ENCODE measurements at regions not wholly inside any gene's neighbourhood (a gene's known extent, or its start where the extent isn't known, plus 50 kb on each side); places are given as distances from the start of the nearest gene placed in this dataset.

DNA sequence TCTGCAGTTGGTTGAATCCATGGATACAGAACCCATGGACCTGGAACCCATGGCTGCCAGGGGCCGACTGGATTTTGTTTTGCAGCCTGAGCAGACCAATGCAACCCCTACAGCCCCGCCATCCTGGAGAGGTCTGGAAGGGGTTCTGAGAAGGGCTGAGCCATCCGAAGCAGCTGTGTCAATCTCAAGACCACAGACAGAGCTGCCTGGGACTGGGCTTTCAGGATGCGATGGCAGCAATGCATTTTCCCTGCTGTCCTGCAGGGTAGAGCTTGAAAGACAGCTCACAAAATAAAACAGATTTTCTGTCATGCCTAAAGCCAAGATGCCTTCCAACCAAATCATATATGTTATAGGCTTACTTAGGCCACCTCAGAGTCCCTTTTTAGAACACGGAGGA lies 125.8 kb upstream of the NXT1 start (continued):
- TF ChIP-seq HDAC6 (IDR thresholded peaks at IDR 0.05; ENCODE audit: low read depth, low read length) (no peak), SRSF3 (IDR thresholded peaks at IDR 0.05; ENCODE audit: insufficient read depth, low read length) (no peak), CAMTA2 (CRISPR knock-in tag; conservative IDR thresholded peaks at IDR 0.05) (no peak), ZNF354B (CRISPR knock-in tag; IDR thresholded peaks at IDR 0.05) (no peak), POU5F1 (IDR thresholded peaks at IDR 0.05; ENCODE audit: borderline replicate concordance, low read depth, low read length, partially characterized antibody) (no peak)

DNA sequence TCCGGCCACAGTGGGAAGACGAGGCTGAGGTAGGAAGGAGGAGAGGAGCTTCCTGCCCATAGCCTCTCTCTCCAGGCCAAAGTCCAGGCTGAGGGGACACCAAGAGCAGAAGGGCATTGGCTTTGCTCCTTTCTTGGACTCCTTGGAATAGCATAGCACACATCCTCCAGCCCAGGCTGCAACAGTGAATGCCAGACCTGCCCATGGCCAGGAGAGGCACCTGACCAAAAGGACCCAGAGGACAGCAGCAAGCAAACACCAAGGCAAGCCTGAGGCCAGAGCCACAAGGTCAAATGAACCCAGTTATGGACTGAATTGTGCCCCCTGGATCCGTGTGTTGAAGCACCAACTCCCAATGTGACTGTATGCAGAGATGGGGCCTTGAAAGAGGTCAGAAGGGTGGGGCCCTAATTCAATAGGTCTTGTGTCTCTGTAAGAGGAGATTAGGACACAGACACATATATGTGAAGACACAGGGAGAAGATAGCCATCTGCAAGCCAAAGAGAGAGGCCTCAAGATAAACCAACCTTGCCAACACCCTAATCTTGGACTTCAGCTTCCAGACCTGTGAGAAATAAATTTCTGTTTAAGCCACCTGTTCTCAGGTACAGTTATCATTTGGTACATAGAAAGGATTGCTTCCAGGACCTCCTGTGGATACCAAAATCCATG lies 126.5 kb upstream of the NXT1 start:
- ATAC-seq (no peak), DNase-seq (ENCODE audit: extremely low read depth in 1 of 4, low spot score in 3 of 4) (no peak), FAIRE-seq (no peak)
- Histone ChIP-seq H3K36me3 (ENCODE audit: control insufficient read depth, insufficient read depth, low read length) (no peaks in the 10 kb centered on the region), H2AFZ (ENCODE audit: low read depth, low read length) (no peak overlapping the region), H3K9me3 (replicated peaks; ENCODE audit: control insufficient read depth, insufficient read depth, low read depth, low read length) (peaks cover 2% of the 10 kb centered on the region; the same call in 1 of the 2 replicates), H3K9ac (ENCODE audit: insufficient read depth in 1 of 2, low read depth in 2 of 2, low read length in 2 of 2) (no peak overlapping the region), H3K27me3 (ENCODE audit: control insufficient read depth in 2 of 2, insufficient read depth in 2 of 2, low read length in 2 of 2) (no peaks in the 10 kb centered on the region; a peak in 1 of 5 replicates), H4K20me1 (replicated peaks; ENCODE audit: control insufficient read depth, insufficient read depth, low read length) (no peaks in the 10 kb centered on the region), H3K4me2 (ENCODE audit: insufficient read depth, low read length) (no peak overlapping the region), H3K9me1 (ENCODE audit: control insufficient read depth, insufficient read depth, low read length) (no peaks in the 10 kb centered on the region), H3K27ac (ENCODE audit: extremely low read depth, low read depth, low read length) (no peak overlapping the region), H3K79me2 (ENCODE audit: control insufficient read depth, insufficient read depth, low read length) (no peaks in the 10 kb centered on the region), H3K4me1 (replicated peaks in 1 of 2; ENCODE audit: control insufficient read depth in 2 of 2, insufficient read depth in 2 of 2, low read length in 2 of 2) (no peaks in the 10 kb centered on the region; a peak in 3 of 5 replicates), H3K4me3 (no peak overlapping the region)
- POLR2A ChIA-PET = no interaction called here
- no peak for TF ChIP-seq BRD9 (IDR thresholded peaks at IDR 0.05; ENCODE audit: low read depth, partially characterized antibody)
- peak; percentile 53 for TF ChIP-seq CBFA2T3 (IDR thresholded peaks at IDR 0.05)
- TF ChIP-seq FOS (IDR thresholded peaks at IDR 0.05; ENCODE audit: extremely low read depth, insufficient read length) = no peak
- no peak for TF ChIP-seq ZNF780A (CRISPR knock-in tag; IDR thresholded peaks at IDR 0.05)
- TF ChIP-seq ARID1B (IDR thresholded peaks at IDR 0.05) = 0 out of 2 replicates have a peak, but pooled peaks have one; percentile 11
- TF ChIP-seq CBFA2T2 (conservative IDR thresholded peaks at IDR 0.05) = peak; percentile 32; the same call in 1 of the 2 replicates
- TF ChIP-seq TAL1 (IDR thresholded peaks at IDR 0.05) = peak; percentile 30; the same call in 1 of the 2 replicates
- in situ Hi-C loops (cut with MboI) (no loop called here), intact Hi-C loops (cut with micrococcal nuclease) (no loop called here)
- CTCF ChIA-PET (ENCODE audit: low intra/inter-chr PET ratio) = no interaction called here
- no TSS peak for BruUV-seq (replicated peaks)
- WGBS (ENCODE audit: insufficient coverage, low coverage, missing lambda C conversion rate) = 0% methylated on average over 1 of the region's 3 CpGs
